Psoas muscle (tissue), 7 donors: ENCODE measurements at regions not wholly inside any gene's neighbourhood (a gene's known extent, or its start where the extent isn't known, plus 50 kb on each side); places are given as distances from the start of the nearest gene placed in this dataset.
A peak's percentile ranks its signal among the peaks of the same experiment; 100 is the strongest.

Source experiments
- ATAC-seq, 4 donors: fragments of 200-7000 bp; cut with Tn5 transposase; one replicate each; pipeline ENCODE4 v1.9.1; 2020; ENCODE audit warnings: moderate library complexity in 3 of 4, mild to moderate bottlenecking in 2 of 4
- DNase-seq, 2 donors: peaks; one replicate each; pipeline ENCODE4 v3.0.0-alpha.2; 2020
- H3K27ac ChIP-seq: fragments of 200-600 bp; one replicate; pipeline ENCODE4 v1.8.0; 2022
- H3K27me3 ChIP-seq, 3 donors: fragments of 200-600 bp in 1 of 3; one replicate each; pipeline versions ENCODE4 v1.6.1 to v1.8.0; 2013 to 2022; ENCODE audit warnings: low read length in 2 of 3, mild to moderate bottlenecking in 2 of 3, moderate library complexity in 1 of 3; ENCODE audit not compliant: insufficient read depth in 3 of 3
- H3K36me3 ChIP-seq, 2 donors: fragments of 200-600 bp in 1 of 2; one replicate each; pipeline versions ENCODE4 v1.6.1 to v1.8.0; 2013 to 2022; ENCODE audit warnings: low read depth in 1 of 2, mild to moderate bottlenecking in 1 of 2, moderate library complexity in 1 of 2; ENCODE audit not compliant: insufficient read depth in 1 of 2
- H3K4me1 ChIP-seq: fragments of 200-600 bp; one replicate; pipeline ENCODE4 v1.8.0; 2022
- H3K4me3 ChIP-seq: fragments of 200-600 bp; one replicate; pipeline ENCODE4 v1.8.0; 2022; ENCODE audit warnings: mild to moderate bottlenecking
- H3K9me3 ChIP-seq: fragments of 200-600 bp; one replicate; pipeline ENCODE4 v1.8.0; 2022
- WGBS, 3 donors: extraction: QIAGEN DNeasy Blood & Tissue Kit; methylation state at CpG; one replicate each; pipeline versions ENCODE4 v1.1.6 to v1.1.7; 2013; 5-methylcytosine and 5-hydroxymethylcytosine counted together
- intact Hi-C, 2 donors: fragments of 100-400 bp; cut with DNase I; formaldehyde crosslinking; loops; one replicate each; pipeline versions ENCODE4 v1.11.0 to v1.14.2; 2022
- TF ChIP-seq, protein P1 (sequence below): fragments of 200-600 bp; IDR thresholded peaks from one replicate; pipeline ENCODE4 v1.8.0; 2022; ENCODE audit warnings: antibody characterized with exemption
- donor health status: healthy with polysubstance abuse.
- donor health status: DM: no; HTN: no; CAD: no; lungs with moderate emphysema.
- donor health status: Bipolar disorder and iron deficiency.
- donor health status: healthy.
- donor health status: DM: yes; HTN: yes; CAD: no.
- donor health status: DM: no; HTN: no; CAD: no.
- donor health status: DM: yes; HTN: yes; CAD: no.

DNA sequence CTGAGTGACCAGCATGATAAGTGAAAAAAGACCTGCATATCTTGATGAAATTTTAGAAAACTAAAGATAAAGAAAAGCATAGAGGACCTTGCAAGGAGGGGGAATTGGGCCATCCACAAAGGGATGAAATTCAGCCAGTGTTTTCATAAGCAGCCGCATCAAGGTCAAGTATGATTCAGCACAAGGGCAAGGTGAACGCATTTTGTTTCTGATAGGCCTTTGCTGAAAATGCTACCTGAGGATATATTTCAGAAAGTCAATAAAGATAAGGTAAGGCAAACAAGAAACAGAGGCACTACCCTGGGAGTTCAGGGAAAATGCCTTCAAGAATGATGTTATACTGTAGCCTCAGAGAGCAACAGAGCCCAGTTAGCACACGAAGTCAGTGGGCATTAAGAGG, 55.0 kb upstream of the SHH start:
- no peak overlapping the region for H3K4me3 ChIP-seq
- no peak for DNase-seq
- H3K9me3 ChIP-seq = no peaks in the 10 kb centered on the region
- no peak overlapping the region for H3K27ac ChIP-seq
- no peaks in the 10 kb centered on the region for H3K36me3 ChIP-seq
- H3K4me1 ChIP-seq = no peaks in the 10 kb centered on the region
- intact Hi-C loops = no loop called here
- H3K27me3 ChIP-seq = peaks cover 0 to 8% (median 0%) of the 10 kb centered on the region in 3 donors
- 70 to 82% (median 79%) methylated on average over 3 of the region's 3 CpGs for WGBS, 3 donors
- TF ChIP-seq, protein P1, sequence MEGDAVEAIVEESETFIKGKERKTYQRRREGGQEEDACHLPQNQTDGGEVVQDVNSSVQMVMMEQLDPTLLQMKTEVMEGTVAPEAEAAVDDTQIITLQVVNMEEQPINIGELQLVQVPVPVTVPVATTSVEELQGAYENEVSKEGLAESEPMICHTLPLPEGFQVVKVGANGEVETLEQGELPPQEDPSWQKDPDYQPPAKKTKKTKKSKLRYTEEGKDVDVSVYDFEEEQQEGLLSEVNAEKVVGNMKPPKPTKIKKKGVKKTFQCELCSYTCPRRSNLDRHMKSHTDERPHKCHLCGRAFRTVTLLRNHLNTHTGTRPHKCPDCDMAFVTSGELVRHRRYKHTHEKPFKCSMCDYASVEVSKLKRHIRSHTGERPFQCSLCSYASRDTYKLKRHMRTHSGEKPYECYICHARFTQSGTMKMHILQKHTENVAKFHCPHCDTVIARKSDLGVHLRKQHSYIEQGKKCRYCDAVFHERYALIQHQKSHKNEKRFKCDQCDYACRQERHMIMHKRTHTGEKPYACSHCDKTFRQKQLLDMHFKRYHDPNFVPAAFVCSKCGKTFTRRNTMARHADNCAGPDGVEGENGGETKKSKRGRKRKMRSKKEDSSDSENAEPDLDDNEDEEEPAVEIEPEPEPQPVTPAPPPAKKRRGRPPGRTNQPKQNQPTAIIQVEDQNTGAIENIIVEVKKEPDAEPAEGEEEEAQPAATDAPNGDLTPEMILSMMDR = no peak
- no peak for ATAC-seq

DNA sequence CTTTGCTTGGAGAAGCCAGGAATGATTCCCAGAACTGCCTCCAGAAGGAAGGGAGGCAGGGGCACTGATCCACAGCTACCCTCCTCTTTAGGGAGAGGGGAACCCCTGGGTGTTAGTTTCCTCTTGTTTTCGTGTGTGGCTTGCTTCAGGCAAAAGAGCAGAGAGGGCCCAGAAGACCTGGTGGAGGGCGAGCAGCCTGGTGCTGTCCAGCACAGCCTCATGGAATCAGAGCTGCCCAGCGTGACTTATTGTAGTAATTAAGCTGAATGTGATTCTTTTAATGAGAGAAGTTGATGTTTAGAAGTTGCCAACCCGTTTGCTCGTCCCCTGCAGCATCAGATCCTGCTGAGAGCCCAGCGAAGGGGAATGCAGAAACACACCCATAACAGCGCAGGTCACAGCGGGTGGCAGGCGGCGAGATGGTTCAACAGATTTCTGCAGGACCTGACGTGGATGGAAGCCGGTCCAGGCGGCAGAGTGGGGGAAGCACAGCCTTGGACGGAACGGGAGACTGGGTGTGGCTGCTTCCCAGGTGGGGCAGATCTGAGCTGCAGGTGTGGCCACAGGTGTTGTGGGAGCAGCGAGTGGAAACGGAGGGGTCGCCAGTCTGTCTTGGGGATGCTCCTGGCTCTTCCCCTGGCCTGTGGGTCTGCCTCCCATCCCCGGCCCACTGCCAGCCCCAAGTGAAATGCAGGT, 53.7 kb upstream of the SHH start:
- H3K9me3 ChIP-seq = no peaks in the 10 kb centered on the region
- no peak overlapping the region for H3K4me3 ChIP-seq
- peak in 1 of 2 donors; percentile 24 for DNase-seq
- no peak overlapping the region for H3K27ac ChIP-seq
- peaks cover 0 to 7% (median 3%) of the 10 kb centered on the region in 3 donors for H3K27me3 ChIP-seq
- H3K36me3 ChIP-seq = no peaks in the 10 kb centered on the region
- TF ChIP-seq, protein P1 = no peak
- ATAC-seq = no peak
- intact Hi-C loops = no loop called here
- 47 to 57% (median 53%) methylated on average over 19 of the region's 19 CpGs for WGBS, 3 donors
- no peaks in the 10 kb centered on the region for H3K4me1 ChIP-seq

DNA sequence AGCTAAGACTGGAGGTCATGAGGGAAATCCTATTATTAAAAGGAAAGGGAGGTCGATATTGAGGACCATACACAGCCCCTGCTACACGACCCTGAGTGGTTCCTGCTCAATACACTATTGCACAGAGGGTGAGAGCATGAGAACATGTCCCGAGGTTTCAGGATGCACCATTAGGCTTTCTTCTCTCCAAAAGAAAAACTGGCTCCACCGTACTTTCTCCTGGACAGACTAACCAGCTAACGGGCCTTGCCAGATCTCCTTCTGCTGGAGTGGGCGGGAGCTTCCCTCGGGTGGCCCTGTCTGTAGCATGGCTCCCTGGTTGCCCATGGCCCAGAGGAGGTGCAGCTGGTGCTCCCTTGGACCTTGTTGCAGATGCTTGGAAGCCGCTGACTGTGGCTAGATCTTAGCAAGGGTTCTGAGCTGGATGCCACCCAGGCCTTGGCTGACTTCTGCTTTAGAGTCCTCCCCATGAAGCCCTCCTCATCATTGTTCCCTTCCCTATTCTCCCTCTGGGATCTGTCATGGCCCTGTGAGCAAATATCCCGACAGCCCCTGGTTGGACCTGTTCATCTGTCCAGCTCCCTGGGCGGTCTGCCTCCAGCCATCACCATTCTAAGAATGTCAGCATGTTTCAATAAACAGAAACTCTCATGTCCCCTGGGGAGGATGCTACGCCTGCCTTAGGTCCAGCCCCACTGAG, 52.9 kb upstream of the SHH start:
- H3K9me3 ChIP-seq = no peaks in the 10 kb centered on the region
- DNase-seq = peak in 1 of 2 donors; percentile 10
- H3K27me3 ChIP-seq = peaks cover 0 to 6% (median 4%) of the 10 kb centered on the region in 3 donors
- no peaks in the 10 kb centered on the region for H3K36me3 ChIP-seq
- no peak overlapping the region for H3K27ac ChIP-seq
- WGBS, 3 donors = 59 to 66% (median 64%) methylated on average over 11 of the region's 11 CpGs
- no peak overlapping the region for H3K4me3 ChIP-seq
- intact Hi-C loops = no loop called here
- no peak for ATAC-seq
- TF ChIP-seq, protein P1 = no peak
- no peaks in the 10 kb centered on the region for H3K4me1 ChIP-seq

DNA sequence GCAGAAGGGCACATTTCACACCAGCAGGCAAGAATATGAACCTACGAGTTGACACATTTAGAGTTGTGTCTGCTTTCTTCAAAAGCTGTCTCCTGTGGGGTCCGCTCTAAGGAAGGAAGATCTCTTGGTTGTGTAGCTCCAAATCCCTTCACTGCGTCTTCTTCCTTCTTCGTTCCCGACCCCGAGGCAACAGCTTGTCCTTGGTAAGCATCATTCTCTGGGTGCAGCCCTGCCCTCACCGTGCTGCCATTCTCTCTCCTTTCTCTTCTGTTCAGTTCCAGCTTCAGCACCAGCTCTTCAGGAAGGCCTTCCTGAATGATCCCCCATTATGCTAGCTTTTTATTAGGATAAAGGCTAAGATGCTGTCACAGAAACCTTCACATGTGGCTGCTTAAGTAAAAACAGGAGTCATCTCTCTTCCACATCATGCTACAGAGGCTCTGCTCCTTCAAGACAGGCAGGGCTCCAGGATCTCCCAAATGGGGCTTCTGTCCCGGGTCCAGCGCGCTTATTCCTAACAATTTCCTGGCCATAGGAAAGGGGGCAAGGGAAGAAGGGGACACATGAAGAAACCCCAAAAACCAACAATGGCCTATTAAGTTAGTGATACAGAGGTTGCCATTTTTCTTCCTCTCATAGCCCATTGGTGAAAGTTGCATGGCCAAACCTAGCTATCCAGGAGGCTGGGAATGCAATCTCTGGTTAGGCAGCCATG, 52.2 kb upstream of the SHH start:
- H3K9me3 ChIP-seq = no peaks in the 10 kb centered on the region
- no peak overlapping the region for H3K27ac ChIP-seq
- H3K4me1 ChIP-seq = no peaks in the 10 kb centered on the region
- no peak overlapping the region for H3K4me3 ChIP-seq
- WGBS, 3 donors = 78 to 85% (median 84%) methylated on average over 10 of the region's 10 CpGs
- peaks cover 0 to 6% (median 4%) of the 10 kb centered on the region in 3 donors for H3K27me3 ChIP-seq
- intact Hi-C loops = no loop called here
- TF ChIP-seq, protein P1 = no peak
- H3K36me3 ChIP-seq = no peaks in the 10 kb centered on the region
- DNase-seq = no peak
- no peak for ATAC-seq
